Ishikawa (cell line): ENCODE measurements at regions not wholly inside any gene's neighbourhood (a gene's known extent, or its start where the extent isn't known, plus 50 kb on each side); places are given as distances from the start of the nearest gene placed in this dataset.

Experiments used
- EP300 ChIP-seq: IDR thresholded peaks from 2 replicates; pipeline ENCODE4 v1.6.1; 2012; ENCODE audit warnings: borderline replicate concordance
- FOXM1 ChIP-seq: IDR thresholded peaks from 2 replicates; pipeline ENCODE4 v1.6.1; 2012; ENCODE audit warnings: low read depth, borderline replicate concordance
- RAD21 ChIP-seq: IDR thresholded peaks from 2 replicates; pipeline ENCODE4 v1.6.1; 2012; ENCODE audit warnings: low read depth
- TAF1 ChIP-seq: IDR thresholded peaks from 2 replicates; pipeline ENCODE4 v1.6.1; 2012; ENCODE audit warnings: low read depth, mild to moderate bottlenecking

DNA sequence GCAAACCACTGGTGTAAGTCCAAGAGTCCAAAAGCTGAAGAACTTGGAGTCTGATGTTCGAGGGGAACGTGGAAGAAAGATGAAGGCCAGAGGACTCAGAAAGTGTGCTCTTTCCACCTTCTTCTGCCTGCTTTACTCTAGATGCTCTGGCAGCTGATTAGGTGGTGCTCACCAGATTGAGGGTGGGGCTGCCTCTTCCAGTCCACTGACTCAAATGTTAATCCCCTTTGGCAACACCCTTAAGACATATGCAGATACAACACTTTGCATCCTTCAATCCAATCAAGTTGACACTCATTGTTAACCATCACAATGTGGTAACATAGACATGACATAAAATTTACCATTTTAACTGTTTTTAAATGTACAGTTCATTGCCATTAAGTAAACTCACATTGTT is 249.5 kb downstream of the COG6 start:
- TF ChIP-seq FOXM1, result no peak
- TF ChIP-seq EP300, result no peak
- no peak for TF ChIP-seq RAD21
- no peak for TF ChIP-seq TAF1
